ENCODE measurements at regions not wholly inside any gene's neighbourhood (a gene's known extent, or its start where the extent isn't known, plus 50 kb on each side); places are given as distances from the start of the nearest gene placed in this dataset.

- peak overlapping the region; percentile 84 for H3K27ac ChIP-seq
- no peak for TF ChIP-seq CTCF (conservative IDR thresholded peaks at IDR 0.05; ENCODE audit: low read depth, low read length)
- H2AFZ ChIP-seq (ENCODE audit: low read depth): peak overlapping the region; percentile 53
- no peaks in the 10 kb centered on the region for H3K79me2 ChIP-seq (ENCODE audit: insufficient read depth, low read depth)
- H3K4me2 ChIP-seq: peak overlapping the region; percentile 70
- H3K4me1 ChIP-seq (ENCODE audit: low read depth, poor library complexity, severe bottlenecking): peaks cover 53% of the 10 kb centered on the region
- H4K20me1 ChIP-seq (ENCODE audit: insufficient read depth): no peaks in the 10 kb centered on the region
- H3K4me3 ChIP-seq (IDR thresholded peaks at IDR 0.05; ENCODE audit: insufficient read depth, low read depth, low read length): no peak overlapping the region
- H3K9ac ChIP-seq: peak overlapping the region; percentile 48; the same call in 1 of the 2 replicates
- no peaks in the 10 kb centered on the region for H3K27me3 ChIP-seq (ENCODE audit: insufficient read depth, low read depth)
- no peaks in the 10 kb centered on the region for H3K36me3 ChIP-seq (ENCODE audit: insufficient read depth)
Measured at GRCh38 chr18:67694787-67695186, 178.3 kb upstream of the DSEL start.

GRCh38 chr18:67692811-67693210, 176.3 kb upstream of the DSEL start:
- no peaks in the 10 kb centered on the region for H3K27me3 ChIP-seq (ENCODE audit: insufficient read depth, low read depth)
- peak overlapping the region; percentile 53 for H2AFZ ChIP-seq (ENCODE audit: low read depth)
- TF ChIP-seq CTCF (conservative IDR thresholded peaks at IDR 0.05; ENCODE audit: low read depth, low read length): no peak
- peaks cover 53% of the 10 kb centered on the region for H3K4me1 ChIP-seq (ENCODE audit: low read depth, poor library complexity, severe bottlenecking)
- H3K36me3 ChIP-seq (ENCODE audit: insufficient read depth): no peaks in the 10 kb centered on the region
- H3K9ac ChIP-seq: peak overlapping the region; percentile 48
- no peak overlapping the region for H3K4me3 ChIP-seq (IDR thresholded peaks at IDR 0.05; ENCODE audit: insufficient read depth, low read depth, low read length)
- H4K20me1 ChIP-seq (ENCODE audit: insufficient read depth): no peaks in the 10 kb centered on the region
- H3K27ac ChIP-seq: peak overlapping the region; percentile 84
- H3K79me2 ChIP-seq (ENCODE audit: insufficient read depth, low read depth): no peaks in the 10 kb centered on the region
- H3K4me2 ChIP-seq: peak overlapping the region; percentile 70

GRCh38 chr18:67682516-67682915, 166.0 kb upstream of the DSEL start:
- Histone ChIP-seq H3K4me1 (ENCODE audit: low read depth, poor library complexity, severe bottlenecking) (no peaks in the 10 kb centered on the region), H3K79me2 (ENCODE audit: insufficient read depth, low read depth) (no peaks in the 10 kb centered on the region), H3K9ac (no peak overlapping the region), H3K4me3 (IDR thresholded peaks at IDR 0.05; ENCODE audit: insufficient read depth, low read depth, low read length) (no peak overlapping the region), H3K27ac (no peak overlapping the region), H4K20me1 (ENCODE audit: insufficient read depth) (no peaks in the 10 kb centered on the region), H2AFZ (ENCODE audit: low read depth) (no peak overlapping the region), H3K4me2 (no peak overlapping the region), H3K27me3 (ENCODE audit: insufficient read depth, low read depth) (no peaks in the 10 kb centered on the region), H3K36me3 (ENCODE audit: insufficient read depth) (no peaks in the 10 kb centered on the region)
- TF ChIP-seq CTCF (conservative IDR thresholded peaks at IDR 0.05; ENCODE audit: low read depth, low read length): no peak

GRCh38 chr18:67677489-67677888, 161.0 kb upstream of the DSEL start:
- H3K4me2 ChIP-seq: no peak overlapping the region
- no peaks in the 10 kb centered on the region for H3K27me3 ChIP-seq (ENCODE audit: insufficient read depth, low read depth)
- H3K4me3 ChIP-seq (IDR thresholded peaks at IDR 0.05; ENCODE audit: insufficient read depth, low read depth, low read length): no peak overlapping the region
- no peaks in the 10 kb centered on the region for H3K79me2 ChIP-seq (ENCODE audit: insufficient read depth, low read depth)
- no peaks in the 10 kb centered on the region for H3K36me3 ChIP-seq (ENCODE audit: insufficient read depth)
- H3K4me1 ChIP-seq (ENCODE audit: low read depth, poor library complexity, severe bottlenecking): no peaks in the 10 kb centered on the region
- no peak for TF ChIP-seq CTCF (conservative IDR thresholded peaks at IDR 0.05; ENCODE audit: low read depth, low read length)
- H3K27ac ChIP-seq: no peak overlapping the region
- no peak overlapping the region for H2AFZ ChIP-seq (ENCODE audit: low read depth)
- no peak overlapping the region for H3K9ac ChIP-seq
- no peaks in the 10 kb centered on the region for H4K20me1 ChIP-seq (ENCODE audit: insufficient read depth)

Measured in KMS-11 (cell line).